HEK293 (cell line): ENCODE measurements at regions not wholly inside any gene's neighbourhood (a gene's known extent, or its start where the extent isn't known, plus 50 kb on each side); places are given as distances from the start of the nearest gene placed in this dataset.

Experiments
- GLI4 ChIP-seq: fragments of 450-650 bp; formaldehyde crosslinking; IDR thresholded peaks from 2 replicates; pipeline ENCODE4 v1.5.1; 2016; ENCODE audit warnings: missing biosample characterization, missing genetic modification characterization
- SALL2 ChIP-seq: fragments of 450-650 bp; formaldehyde crosslinking; IDR thresholded peaks from 2 replicates; pipeline ENCODE4 v1.5.0; 2017; ENCODE audit warnings: missing biosample characterization, mild to moderate bottlenecking, missing genetic modification characterization, borderline replicate concordance
- SP2 ChIP-seq: fragments of 450-650 bp; formaldehyde crosslinking; IDR thresholded peaks from 2 replicates; pipeline ENCODE4 v1.5.1; 2016; ENCODE audit warnings: missing biosample characterization, missing genetic modification characterization
- TCF7L2 ChIP-seq: IDR thresholded peaks from 2 replicates; pipeline ENCODE4 v1.6.1; 2011; ENCODE audit warnings: low read depth, mild to moderate bottlenecking, inconsistent platforms, low read length, moderate library complexity, borderline replicate concordance
- ZNF335 ChIP-seq: fragments of 450-650 bp; formaldehyde crosslinking; conservative IDR thresholded peaks from 2 replicates; pipeline ENCODE4 v1.5.1; 2016; ENCODE audit warnings: missing biosample characterization, missing genetic modification characterization
- TF ChIP-seq, protein P1 (sequence below): fragments of 450-650 bp; formaldehyde crosslinking; IDR thresholded peaks from 2 replicates; pipeline ENCODE4 v1.5.1; 2016; ENCODE audit warnings: missing biosample characterization, missing genetic modification characterization

DNA sequence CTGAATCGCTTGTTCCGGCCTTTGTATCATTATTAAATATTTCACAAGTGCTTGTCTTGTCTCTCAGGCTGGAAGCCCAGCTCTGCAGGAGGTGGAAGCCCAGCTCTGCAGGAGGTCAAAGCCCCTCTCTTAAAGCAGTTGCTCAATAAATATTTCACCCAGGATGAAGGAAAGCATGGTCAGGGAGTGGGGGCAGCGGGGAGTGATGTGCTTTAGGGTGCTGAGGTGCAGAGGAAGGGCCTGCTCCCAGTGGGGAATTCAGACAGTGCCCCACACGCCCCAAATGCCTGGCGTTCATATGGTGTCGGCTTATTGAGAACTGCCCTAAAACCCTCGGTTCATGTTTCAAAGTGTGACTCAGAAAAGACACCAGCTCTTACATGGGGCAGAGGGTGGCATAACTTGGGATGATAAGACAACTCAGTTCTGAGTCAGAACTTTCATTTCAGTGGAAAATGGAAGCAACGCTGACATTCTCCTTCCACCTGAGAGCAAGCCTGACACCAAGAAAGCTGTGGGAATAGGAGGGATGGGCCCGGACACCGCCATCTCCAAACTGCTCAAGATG, 114.3 kb upstream of the DAP start:
- TF ChIP-seq SALL2 (tag by site-specific recombination) (no peak), GLI4 (tag by site-specific recombination) (no peak), ZNF335 (tag by site-specific recombination) (no peak), TCF7L2 (no peak), SP2 (tag by site-specific recombination) (no peak)
- TF ChIP-seq, protein P1, sequence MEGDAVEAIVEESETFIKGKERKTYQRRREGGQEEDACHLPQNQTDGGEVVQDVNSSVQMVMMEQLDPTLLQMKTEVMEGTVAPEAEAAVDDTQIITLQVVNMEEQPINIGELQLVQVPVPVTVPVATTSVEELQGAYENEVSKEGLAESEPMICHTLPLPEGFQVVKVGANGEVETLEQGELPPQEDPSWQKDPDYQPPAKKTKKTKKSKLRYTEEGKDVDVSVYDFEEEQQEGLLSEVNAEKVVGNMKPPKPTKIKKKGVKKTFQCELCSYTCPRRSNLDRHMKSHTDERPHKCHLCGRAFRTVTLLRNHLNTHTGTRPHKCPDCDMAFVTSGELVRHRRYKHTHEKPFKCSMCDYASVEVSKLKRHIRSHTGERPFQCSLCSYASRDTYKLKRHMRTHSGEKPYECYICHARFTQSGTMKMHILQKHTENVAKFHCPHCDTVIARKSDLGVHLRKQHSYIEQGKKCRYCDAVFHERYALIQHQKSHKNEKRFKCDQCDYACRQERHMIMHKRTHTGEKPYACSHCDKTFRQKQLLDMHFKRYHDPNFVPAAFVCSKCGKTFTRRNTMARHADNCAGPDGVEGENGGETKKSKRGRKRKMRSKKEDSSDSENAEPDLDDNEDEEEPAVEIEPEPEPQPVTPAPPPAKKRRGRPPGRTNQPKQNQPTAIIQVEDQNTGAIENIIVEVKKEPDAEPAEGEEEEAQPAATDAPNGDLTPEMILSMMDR (tag by site-specific recombination): no peak
